HG03520 (cell line): ENCODE measurements at regions not wholly inside any gene's neighbourhood (a gene's known extent, or its start where the extent isn't known, plus 50 kb on each side); places are given as distances from the start of the nearest gene placed in this dataset.
A peak's percentile ranks its signal among the peaks of the same experiment; 100 is the strongest.
"Not testable (repeated sequence)": the region's sequence is repeated elsewhere in the genome, so short reads cannot be mapped to it uniquely, and the experiment has no call there.

Experiments used
- ATAC-seq: cut with Tn5 transposase; IDR thresholded peaks from one replicate; pipeline ENCODE4 v1.9.1; 2021; ENCODE audit warnings: mild to moderate bottlenecking, moderate library complexity; ENCODE audit not compliant: unreplicated experiment

DNA sequence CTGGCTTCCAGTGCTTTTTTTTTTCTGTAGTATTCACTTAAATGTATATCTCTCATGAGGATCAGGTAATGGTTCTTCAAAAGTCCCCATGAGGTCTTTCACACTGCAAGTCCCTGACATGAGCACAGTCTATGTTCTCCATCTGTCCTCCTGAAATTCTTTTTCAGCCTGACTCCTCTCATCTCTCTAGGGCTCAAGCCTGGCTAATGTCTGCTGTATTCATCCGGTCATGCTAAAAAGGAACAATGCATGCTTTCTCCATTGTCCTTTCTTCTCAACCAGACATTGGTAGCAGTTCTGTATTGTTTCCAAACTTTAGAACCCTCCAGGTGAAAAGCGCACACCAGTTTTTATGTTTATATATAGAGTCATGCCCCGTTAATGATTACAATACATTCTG is 368.3 kb upstream of the OLFM3 start:
- ATAC-seq, result no peak

- no peak for ATAC-seq
Measured at GRCh38 chr1:102336602-102337001, 339.9 kb upstream of the OLFM3 start.

GRCh38 chr1:102318104-102318806 is 321.5 kb upstream of the OLFM3 start:
- ATAC-seq, result no peak

DNA sequence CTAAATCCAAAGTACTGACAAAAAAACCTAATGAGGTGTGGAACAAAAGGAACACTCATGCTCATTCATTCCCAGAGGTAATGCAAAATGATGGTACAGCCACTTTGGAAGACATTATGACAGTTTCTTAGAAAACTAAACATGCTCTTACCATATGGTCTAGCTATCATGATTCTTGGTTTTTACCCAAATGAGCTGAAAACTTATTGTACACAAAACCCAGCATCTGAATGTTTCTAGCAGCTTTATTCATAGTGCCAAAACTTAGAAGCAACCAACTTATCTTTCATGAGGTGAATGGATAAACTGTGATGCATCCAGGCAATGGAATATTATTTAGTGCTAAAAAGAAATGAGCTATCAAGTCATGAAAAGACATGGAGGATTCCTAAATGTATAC is 318.4 kb upstream of the OLFM3 start:
- no peak for ATAC-seq

- ATAC-seq, result no peak
Measured at GRCh38 chr1:102296116-102296515, 299.4 kb upstream of the OLFM3 start.

GRCh38 chr1:102282955-102283354 is 286.2 kb upstream of the OLFM3 start:
- no peak for ATAC-seq

- ATAC-seq, result no peak
Measured at GRCh38 chr1:102262994-102263393, 266.3 kb upstream of the OLFM3 start.

GRCh38 chr1:102252731-102253505 is 256.2 kb upstream of the OLFM3 start:
- ATAC-seq, result no peak

- peak; percentile 90 for ATAC-seq
Measured at GRCh38 chr1:102241431-102242338, 245.0 kb upstream of the OLFM3 start.

- no peak for ATAC-seq
Measured at GRCh38 chr1:102239247-102239646, 242.5 kb upstream of the OLFM3 start.

- no peak for ATAC-seq
Measured at GRCh38 chr1:102234753-102235359, 238.1 kb upstream of the OLFM3 start.

DNA sequence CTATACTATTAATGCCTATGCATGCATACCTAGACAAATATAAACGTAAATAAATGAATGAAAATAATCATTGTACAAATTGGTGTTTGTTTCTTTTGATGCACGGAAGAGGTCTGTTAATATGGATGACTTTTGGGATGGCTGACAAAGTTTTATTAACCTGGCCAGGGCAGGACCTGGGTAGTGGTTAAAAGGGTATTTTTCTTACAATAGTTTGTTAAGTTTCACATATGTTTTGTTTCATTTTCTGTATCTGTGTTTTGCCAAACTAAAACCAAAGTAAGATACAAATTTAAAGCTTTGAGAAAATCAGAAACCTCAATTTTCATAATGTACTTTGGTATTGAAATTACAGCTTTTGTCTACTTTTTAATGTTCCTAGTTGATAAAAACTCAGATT is 222.7 kb upstream of the OLFM3 start:
- ATAC-seq, result no peak

DNA sequence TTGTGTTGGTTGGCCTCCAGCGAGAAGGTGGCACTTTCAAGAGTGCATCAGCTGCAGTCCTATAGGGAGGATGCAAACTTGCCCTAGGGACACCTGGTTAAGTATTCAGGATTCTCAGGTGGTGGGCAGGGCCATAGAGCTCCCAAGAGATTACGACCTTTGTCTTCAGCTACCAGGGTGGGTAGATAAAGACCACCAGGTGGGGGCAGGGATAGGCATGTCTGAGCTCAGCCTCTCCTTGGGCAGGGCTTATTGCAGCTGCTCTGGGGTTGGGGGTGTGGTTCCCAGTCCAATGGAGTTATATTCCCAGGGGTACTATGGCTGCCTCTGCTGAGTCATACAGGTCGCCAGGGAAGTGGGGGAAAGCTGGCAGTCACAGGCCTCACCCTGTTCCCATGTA is 214.2 kb upstream of the OLFM3 start:
- not testable (repeated sequence) for ATAC-seq

GRCh38 chr1:102191723-102192122 is 195.0 kb upstream of the OLFM3 start:
- no peak for ATAC-seq

DNA sequence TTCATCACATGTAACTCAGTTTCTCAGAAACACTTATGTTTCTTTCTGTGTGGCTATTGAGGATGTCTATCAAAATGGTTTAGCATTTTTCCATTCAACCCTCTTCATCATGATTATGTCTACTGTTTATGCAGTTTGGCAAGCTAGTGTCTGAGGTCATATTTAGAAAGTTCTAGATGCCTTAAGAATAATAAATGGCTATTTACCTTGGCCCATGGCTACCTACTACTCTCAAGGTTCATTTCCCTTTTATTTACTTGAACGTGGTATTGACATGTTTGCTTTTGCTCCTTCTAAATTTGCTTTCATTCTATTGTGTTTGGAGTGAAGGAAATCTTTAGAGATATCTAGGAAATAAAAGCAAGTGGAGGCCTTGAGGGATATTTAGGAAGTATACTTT is 193.7 kb upstream of the OLFM3 start:
- no peak for ATAC-seq

- no peak for ATAC-seq
Measured at GRCh38 chr1:102186536-102186935, 189.8 kb upstream of the OLFM3 start.

GRCh38 chr1:102185260-102185659 is 188.5 kb upstream of the OLFM3 start:
- ATAC-seq, result no peak

DNA sequence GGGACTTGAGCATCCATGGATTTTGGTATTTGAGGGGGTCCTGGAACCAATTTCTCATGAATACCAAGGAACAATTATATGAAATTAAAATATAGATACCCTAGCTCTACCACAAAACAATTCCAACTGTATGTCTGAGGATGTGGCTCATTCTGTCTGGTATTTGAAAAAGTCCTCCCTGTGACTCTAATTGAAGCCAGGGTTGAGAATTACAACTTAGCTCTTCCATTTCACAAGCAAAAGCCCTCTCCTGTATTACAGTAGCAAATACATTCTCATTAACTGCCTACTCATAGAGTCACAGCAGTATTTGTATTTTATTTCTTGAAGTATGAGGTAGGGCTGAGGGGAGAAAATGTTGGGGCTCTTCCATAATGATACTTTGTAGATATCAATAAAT is 187.8 kb upstream of the OLFM3 start:
- no peak for ATAC-seq

DNA sequence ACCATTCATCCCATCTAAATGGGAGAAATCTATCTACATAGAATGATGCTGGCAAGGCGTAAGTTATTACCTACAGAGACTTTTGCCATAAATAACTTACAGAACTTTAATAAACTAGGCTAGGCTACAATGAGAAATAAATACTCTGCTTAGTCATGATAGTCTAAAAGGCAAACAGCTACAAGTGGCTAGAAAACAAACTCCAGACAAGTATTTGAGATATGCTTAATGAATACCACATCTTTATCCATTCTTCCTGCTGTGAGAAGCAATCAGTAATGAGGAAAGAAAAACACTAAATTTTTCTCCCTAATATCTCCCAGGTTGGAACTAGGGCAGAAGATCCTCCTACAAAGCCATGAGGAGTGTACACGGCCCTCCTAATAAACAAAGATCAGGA is 187.0 kb upstream of the OLFM3 start:
- ATAC-seq, result no peak

GRCh38 chr1:102182603-102183260 is 186.0 kb upstream of the OLFM3 start:
- ATAC-seq, result no peak

DNA sequence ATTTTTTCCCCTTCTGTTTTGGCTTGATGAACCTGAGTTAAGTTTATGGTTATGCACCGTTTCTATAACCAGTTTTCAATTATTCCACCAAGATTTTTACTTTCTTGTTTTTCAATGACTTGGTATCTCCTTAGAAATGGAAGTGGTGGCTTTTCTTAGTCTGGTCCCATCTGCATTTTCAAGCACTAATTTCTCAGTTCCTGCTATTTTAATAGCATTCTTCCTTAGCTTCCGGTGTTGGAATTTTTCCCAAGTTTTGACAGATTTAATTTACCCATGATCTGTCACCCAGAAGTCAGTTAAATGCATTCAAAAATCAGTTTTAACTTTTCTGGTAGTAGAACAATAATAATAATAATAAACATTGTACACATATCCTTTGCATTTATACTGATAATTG is 184.6 kb upstream of the OLFM3 start:
- ATAC-seq, result no peak
